ENCODE measurements at regions not wholly inside any gene's neighbourhood (a gene's known extent, or its start where the extent isn't known, plus 50 kb on each side); places are given as distances from the start of the nearest gene placed in this dataset.

GRCh38 chr16:22428654-22429053 is 54.2 kb upstream of the CDR2 start (continued):
- TF ChIP-seq, protein P1, sequence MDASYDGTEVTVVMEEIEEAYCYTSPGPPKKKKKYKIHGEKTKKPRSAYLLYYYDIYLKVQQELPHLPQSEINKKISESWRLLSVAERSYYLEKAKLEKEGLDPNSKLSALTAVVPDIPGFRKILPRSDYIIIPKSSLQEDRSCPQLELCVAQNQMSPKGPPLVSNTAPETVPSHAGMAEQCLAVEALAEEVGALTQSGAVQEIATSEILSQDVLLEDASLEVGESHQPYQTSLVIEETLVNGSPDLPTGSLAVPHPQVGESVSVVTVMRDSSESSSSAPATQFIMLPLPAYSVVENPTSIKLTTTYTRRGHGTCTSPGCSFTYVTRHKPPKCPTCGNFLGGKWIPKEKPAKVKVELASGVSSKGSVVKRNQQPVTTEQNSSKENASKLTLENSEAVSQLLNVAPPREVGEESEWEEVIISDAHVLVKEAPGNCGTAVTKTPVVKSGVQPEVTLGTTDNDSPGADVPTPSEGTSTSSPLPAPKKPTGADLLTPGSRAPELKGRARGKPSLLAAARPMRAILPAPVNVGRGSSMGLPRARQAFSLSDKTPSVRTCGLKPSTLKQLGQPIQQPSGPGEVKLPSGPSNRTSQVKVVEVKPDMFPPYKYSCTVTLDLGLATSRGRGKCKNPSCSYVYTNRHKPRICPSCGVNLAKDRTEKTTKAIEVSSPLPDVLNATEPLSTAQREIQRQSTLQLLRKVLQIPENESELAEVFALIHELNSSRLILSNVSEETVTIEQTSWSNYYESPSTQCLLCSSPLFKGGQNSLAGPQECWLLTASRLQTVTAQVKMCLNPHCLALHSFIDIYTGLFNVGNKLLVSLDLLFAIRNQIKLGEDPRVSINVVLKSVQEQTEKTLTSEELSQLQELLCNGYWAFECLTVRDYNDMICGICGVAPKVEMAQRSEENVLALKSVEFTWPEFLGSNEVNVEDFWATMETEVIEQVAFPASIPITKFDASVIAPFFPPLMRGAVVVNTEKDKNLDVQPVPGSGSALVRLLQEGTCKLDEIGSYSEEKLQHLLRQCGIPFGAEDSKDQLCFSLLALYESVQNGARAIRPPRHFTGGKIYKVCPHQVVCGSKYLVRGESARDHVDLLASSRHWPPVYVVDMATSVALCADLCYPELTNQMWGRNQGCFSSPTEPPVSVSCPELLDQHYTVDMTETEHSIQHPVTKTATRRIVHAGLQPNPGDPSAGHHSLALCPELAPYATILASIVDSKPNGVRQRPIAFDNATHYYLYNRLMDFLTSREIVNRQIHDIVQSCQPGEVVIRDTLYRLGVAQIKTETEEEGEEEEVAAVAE (CRISPR knock-in tag; IDR thresholded peaks at IDR 0.05; ENCODE audit: borderline replicate concordance) = no peak
- TF ChIP-seq ZNF253 (CRISPR knock-in tag; IDR thresholded peaks at IDR 0.05; ENCODE audit: borderline replicate concordance) (no peak), RXRA (CRISPR knock-in tag; IDR thresholded peaks at IDR 0.05) (0 out of 2 replicates have a peak, but pooled peaks have one; percentile 47), ZFX (CRISPR knock-in tag; IDR thresholded peaks at IDR 0.05; ENCODE audit: low read depth) (peak; percentile 27; the same call in 1 of the 2 replicates), PHF8 (CRISPR knock-in tag; IDR thresholded peaks at IDR 0.05) (no peak)

- Histone ChIP-seq H4K20me1 (ENCODE audit: insufficient read depth, low read length) (no peaks in the 10 kb centered on the region), H3K79me2 (ENCODE audit: insufficient read depth, low read length) (no peaks in the 10 kb centered on the region), H3K9ac (ENCODE audit: insufficient read depth, low read depth, low read length) (no peak overlapping the region), H3K36me3 (replicated peaks in 1 of 2; ENCODE audit: control insufficient read depth in 1 of 2, insufficient read depth in 2 of 2, low read length in 2 of 2) (peaks cover 22 to 35% of the 10 kb centered on the region in 2 experiments; a peak in 4 of 5 replicates), H3K4me1 (ENCODE audit: insufficient read depth, low read length) (no peaks in the 10 kb centered on the region), H2AFZ (ENCODE audit: low read length) (no peak overlapping the region), H3K4me3 (replicated peaks in 1 of 3; ENCODE audit: insufficient read depth in 1 of 3, low read depth in 2 of 3, low read length in 3 of 3) (no peak overlapping the region), H3K27ac (ENCODE audit: extremely low read length, insufficient read depth, low read length) (no peak overlapping the region), H3K27me3 (ENCODE audit: control insufficient read depth in 1 of 2, insufficient read depth in 2 of 2, low read length in 2 of 2) (no peaks in the 10 kb centered on the region), H3K9me3 (ENCODE audit: low read length) (no peaks in the 10 kb centered on the region), H3K4me2 (ENCODE audit: low read depth, low read length) (no peak overlapping the region)
- CTCF ChIA-PET (ENCODE audit: low intra/inter-chr PET ratio, low total read pairs) = no interaction called here
- no TSS peak for BruUV-seq (replicated peaks)
- FAIRE-seq (no peak), ATAC-seq (no peak), DNase-seq (ENCODE audit: low spot score) (no peak)
- in situ Hi-C loops (cut with HindIII; ENCODE audit: extremely low pct_ligation_motif_present, low pct_unique_long_range_greater_than_20kb) (no loop called here), intact Hi-C loops (cut with micrococcal nuclease; ENCODE audit: unreplicated experiment) (no loop called here)
- WGBS (ENCODE audit: low lambda C conversion rate) = 100% methylated on average over 10 of the region's 10 CpGs
- POLR2A ChIA-PET = no interaction called here
- TF ChIP-seq ZNF773 (CRISPR knock-in tag; IDR thresholded peaks at IDR 0.05; ENCODE audit: borderline replicate concordance) (no peak), NFRKB (IDR thresholded peaks at IDR 0.05) (no peak), PAF1 (CRISPR knock-in tag; IDR thresholded peaks at IDR 0.05) (no peak), HES4 (CRISPR knock-in tag; IDR thresholded peaks at IDR 0.05; ENCODE audit: borderline replicate concordance) (no peak), ZFX (CRISPR knock-in tag; IDR thresholded peaks at IDR 0.05; ENCODE audit: low read depth) (no peak), DPF2 (CRISPR knock-in tag; IDR thresholded peaks at IDR 0.05; ENCODE audit: borderline replicate concordance, low read depth) (no peak), ZNF317 (CRISPR knock-in tag; IDR thresholded peaks at IDR 0.05) (no peak), ZNF296 (CRISPR knock-in tag; conservative IDR thresholded peaks at IDR 0.05) (no peak), ZNF264 (CRISPR knock-in tag; IDR thresholded peaks at IDR 0.05) (no peak), ZNF616 (CRISPR knock-in tag; IDR thresholded peaks at IDR 0.05; ENCODE audit: low read depth) (no peak), NBN (conservative IDR thresholded peaks at IDR 0.05) (no peak), ZNF230 (CRISPR knock-in tag; IDR thresholded peaks at IDR 0.05) (no peak), ZMAT3 (CRISPR knock-in tag; conservative IDR thresholded peaks at IDR 0.05) (no peak)
- TF ChIP-seq, protein P2, sequence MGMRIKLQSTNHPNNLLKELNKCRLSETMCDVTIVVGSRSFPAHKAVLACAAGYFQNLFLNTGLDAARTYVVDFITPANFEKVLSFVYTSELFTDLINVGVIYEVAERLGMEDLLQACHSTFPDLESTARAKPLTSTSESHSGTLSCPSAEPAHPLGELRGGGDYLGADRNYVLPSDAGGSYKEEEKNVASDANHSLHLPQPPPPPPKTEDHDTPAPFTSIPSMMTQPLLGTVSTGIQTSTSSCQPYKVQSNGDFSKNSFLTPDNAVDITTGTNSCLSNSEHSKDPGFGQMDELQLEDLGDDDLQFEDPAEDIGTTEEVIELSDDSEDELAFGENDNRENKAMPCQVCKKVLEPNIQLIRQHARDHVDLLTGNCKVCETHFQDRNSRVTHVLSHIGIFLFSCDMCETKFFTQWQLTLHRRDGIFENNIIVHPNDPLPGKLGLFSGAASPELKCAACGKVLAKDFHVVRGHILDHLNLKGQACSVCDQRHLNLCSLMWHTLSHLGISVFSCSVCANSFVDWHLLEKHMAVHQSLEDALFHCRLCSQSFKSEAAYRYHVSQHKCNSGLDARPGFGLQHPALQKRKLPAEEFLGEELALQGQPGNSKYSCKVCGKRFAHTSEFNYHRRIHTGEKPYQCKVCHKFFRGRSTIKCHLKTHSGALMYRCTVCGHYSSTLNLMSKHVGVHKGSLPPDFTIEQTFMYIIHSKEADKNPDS (CRISPR knock-in tag; IDR thresholded peaks at IDR 0.05) = no peak
- TF ChIP-seq, protein P3, sequence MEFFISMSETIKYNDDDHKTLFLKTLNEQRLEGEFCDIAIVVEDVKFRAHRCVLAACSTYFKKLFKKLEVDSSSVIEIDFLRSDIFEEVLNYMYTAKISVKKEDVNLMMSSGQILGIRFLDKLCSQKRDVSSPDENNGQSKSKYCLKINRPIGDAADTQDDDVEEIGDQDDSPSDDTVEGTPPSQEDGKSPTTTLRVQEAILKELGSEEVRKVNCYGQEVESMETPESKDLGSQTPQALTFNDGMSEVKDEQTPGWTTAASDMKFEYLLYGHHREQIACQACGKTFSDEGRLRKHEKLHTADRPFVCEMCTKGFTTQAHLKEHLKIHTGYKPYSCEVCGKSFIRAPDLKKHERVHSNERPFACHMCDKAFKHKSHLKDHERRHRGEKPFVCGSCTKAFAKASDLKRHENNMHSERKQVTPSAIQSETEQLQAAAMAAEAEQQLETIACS (CRISPR knock-in tag; IDR thresholded peaks at IDR 0.05) = no peak
Observed at GRCh38 chr16:22427556-22427955, 53.1 kb upstream of the CDR2 start.
